Keratinocyte (primary cell): ENCODE measurements at regions not wholly inside any gene's neighbourhood (a gene's known extent, or its start where the extent isn't known, plus 50 kb on each side); places are given as distances from the start of the nearest gene placed in this dataset.
"Not testable (repeated sequence)": the region's sequence is repeated elsewhere in the genome, so short reads cannot be mapped to it uniquely, and the experiment has no call there.

Source experiments
- CTCF ChIP-seq, 3 experiments: IDR thresholded peaks in 1 of 3; conservative IDR thresholded peaks in 1 of 3; optimal IDR thresholded peaks in 1 of 3; 2 replicates in 2 of 3; 3 replicates in 1 of 3; pipeline versions ENCODE3 to v1.5.1; 2011; ENCODE audit warnings: low read length in 3 of 3, mild to moderate bottlenecking in 3 of 3, moderate library complexity in 2 of 3, control low read depth in 1 of 3, inconsistent platforms in 1 of 3; ENCODE audit not compliant: insufficient read depth in 2 of 3; ENCODE audit errors: extremely low read depth in 1 of 3
- EZH2 ChIP-seq: IDR thresholded peaks from one replicate; pipeline ENCODE4 v1.6.1; 2012; ENCODE audit warnings: inconsistent platforms, mild to moderate bottlenecking, low read length, moderate library complexity

GRCh38 chr20:61101321-61101720 lies 150.7 kb upstream of the CDH4 start:
- not testable (repeated sequence) for TF ChIP-seq CTCF (optimal IDR thresholded peaks at IDR 0.05 in 1 of 3, IDR thresholded peaks at IDR 0.05 in 1 of 3, conservative IDR thresholded peaks at IDR 0.05 in 1 of 3; ENCODE audit: extremely low read depth in 1 of 3, insufficient read depth in 2 of 3, low read length in 3 of 3); EZH2
